Liver (tissue), 3 donors: ENCODE measurements at regions not wholly inside any gene's neighbourhood (a gene's known extent, or its start where the extent isn't known, plus 50 kb on each side); places are given as distances from the start of the nearest gene placed in this dataset.

Experiments
- ATF3 ChIP-seq: IDR thresholded peaks from 2 replicates; pipeline ENCODE4 v1.6.1; 2016; ENCODE audit warnings: antibody characterized with exemption
- CTCF ChIP-seq: fragments of 150-350 bp; IDR thresholded peaks from 2 replicates; pipeline ENCODE4 v1.5.1; 2017; ENCODE audit warnings: improper control_type of control experiment, low read depth, low read length; ENCODE audit not compliant: missing input control
- EGR1 ChIP-seq, 2 donors: IDR thresholded peaks; 2 replicates each; pipeline ENCODE4 v1.6.1; 2016 to 2018; ENCODE audit warnings: antibody characterized with exemption in 2 of 2, low read depth in 2 of 2
- FOXA2 ChIP-seq: IDR thresholded peaks from 2 replicates; pipeline ENCODE4 v1.6.1; 2016; ENCODE audit warnings: antibody characterized with exemption
- GABPA ChIP-seq, 2 donors: IDR thresholded peaks in 1 of 2; conservative IDR thresholded peaks in 1 of 2; 2 replicates each; pipeline ENCODE4 v1.6.1; 2016; ENCODE audit warnings: antibody characterized with exemption in 2 of 2, mild to moderate bottlenecking in 1 of 2, moderate library complexity in 1 of 2
- JUND ChIP-seq, 2 donors: IDR thresholded peaks; 2 replicates each; pipeline ENCODE4 v1.6.1; 2016; ENCODE audit warnings: antibody characterized with exemption in 2 of 2
- MAX ChIP-seq: IDR thresholded peaks from 2 replicates; pipeline ENCODE4 v1.6.1; 2016; ENCODE audit warnings: antibody characterized with exemption
- RAD21 ChIP-seq, 2 donors: IDR thresholded peaks; 2 replicates each; pipeline ENCODE4 v1.6.1; 2016; ENCODE audit warnings: antibody characterized with exemption in 2 of 2, mild to moderate bottlenecking in 2 of 2
- REST ChIP-seq: IDR thresholded peaks from 2 replicates; pipeline ENCODE4 v1.6.1; 2016; ENCODE audit warnings: antibody characterized with exemption, mild to moderate bottlenecking
- SP1 ChIP-seq: IDR thresholded peaks from 2 replicates; pipeline ENCODE4 v1.6.1; 2018; ENCODE audit warnings: antibody characterized with exemption, mild to moderate bottlenecking
- TAF1 ChIP-seq: conservative IDR thresholded peaks from 2 replicates; pipeline ENCODE4 v1.6.1; 2016; ENCODE audit warnings: antibody characterized with exemption, mild to moderate bottlenecking
- YY1 ChIP-seq: IDR thresholded peaks from 2 replicates; pipeline ENCODE4 v1.6.1; 2016; ENCODE audit warnings: antibody characterized with exemption, mild to moderate bottlenecking
- TF ChIP-seq, protein P1 (sequence below): IDR thresholded peaks from 2 replicates; pipeline ENCODE4 v1.6.1; 2016; ENCODE audit warnings: antibody characterized with exemption
- donor health status: healthy.
- donor health status: healthy.

DNA sequence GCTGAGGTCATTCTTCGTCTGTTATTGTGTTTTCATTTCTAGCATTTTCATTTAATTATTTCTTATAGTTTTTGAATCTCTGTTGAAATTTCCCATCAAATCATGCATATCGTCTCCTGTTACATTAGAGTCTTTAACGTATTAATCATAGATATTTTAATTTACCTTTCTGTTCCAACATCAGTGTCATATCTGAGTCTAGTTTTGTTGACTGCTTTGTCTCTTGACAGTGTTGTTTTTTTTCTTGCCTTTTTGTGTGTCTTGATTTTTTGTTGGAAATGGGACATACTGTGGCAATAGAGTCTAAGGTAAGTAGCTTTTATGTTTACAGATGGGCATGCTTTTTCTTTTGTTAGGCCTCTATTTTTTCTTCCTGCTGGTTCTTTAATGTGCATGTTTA, 286.8 kb upstream of the THRB start:
- no peak for TF ChIP-seq GABPA (IDR thresholded peaks at IDR 0.05 in 1 of 2, conservative IDR thresholded peaks at IDR 0.05 in 1 of 2)
- no peak for TF ChIP-seq CTCF
- no peak for TF ChIP-seq JUND (IDR thresholded peaks at IDR 0.05)
- no peak for TF ChIP-seq ATF3
- TF ChIP-seq TAF1 = no peak
- TF ChIP-seq RAD21 (IDR thresholded peaks at IDR 0.05) = no peak
- no peak for TF ChIP-seq EGR1 (IDR thresholded peaks at IDR 0.05; ENCODE audit: low read depth in 2 of 2)
- TF ChIP-seq, protein P1, sequence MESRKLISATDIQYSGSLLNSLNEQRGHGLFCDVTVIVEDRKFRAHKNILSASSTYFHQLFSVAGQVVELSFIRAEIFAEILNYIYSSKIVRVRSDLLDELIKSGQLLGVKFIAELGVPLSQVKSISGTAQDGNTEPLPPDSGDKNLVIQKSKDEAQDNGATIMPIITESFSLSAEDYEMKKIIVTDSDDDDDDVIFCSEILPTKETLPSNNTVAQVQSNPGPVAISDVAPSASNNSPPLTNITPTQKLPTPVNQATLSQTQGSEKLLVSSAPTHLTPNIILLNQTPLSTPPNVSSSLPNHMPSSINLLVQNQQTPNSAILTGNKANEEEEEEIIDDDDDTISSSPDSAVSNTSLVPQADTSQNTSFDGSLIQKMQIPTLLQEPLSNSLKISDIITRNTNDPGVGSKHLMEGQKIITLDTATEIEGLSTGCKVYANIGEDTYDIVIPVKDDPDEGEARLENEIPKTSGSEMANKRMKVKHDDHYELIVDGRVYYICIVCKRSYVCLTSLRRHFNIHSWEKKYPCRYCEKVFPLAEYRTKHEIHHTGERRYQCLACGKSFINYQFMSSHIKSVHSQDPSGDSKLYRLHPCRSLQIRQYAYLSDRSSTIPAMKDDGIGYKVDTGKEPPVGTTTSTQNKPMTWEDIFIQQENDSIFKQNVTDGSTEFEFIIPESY = no peak
- no peak for TF ChIP-seq SP1
- no peak for TF ChIP-seq YY1
- TF ChIP-seq FOXA2 = no peak
- TF ChIP-seq MAX = no peak
- TF ChIP-seq REST = no peak
